ENCODE measurements at regions not wholly inside any gene's neighbourhood (a gene's known extent, or its start where the extent isn't known, plus 50 kb on each side); places are given as distances from the start of the nearest gene placed in this dataset.

DNA sequence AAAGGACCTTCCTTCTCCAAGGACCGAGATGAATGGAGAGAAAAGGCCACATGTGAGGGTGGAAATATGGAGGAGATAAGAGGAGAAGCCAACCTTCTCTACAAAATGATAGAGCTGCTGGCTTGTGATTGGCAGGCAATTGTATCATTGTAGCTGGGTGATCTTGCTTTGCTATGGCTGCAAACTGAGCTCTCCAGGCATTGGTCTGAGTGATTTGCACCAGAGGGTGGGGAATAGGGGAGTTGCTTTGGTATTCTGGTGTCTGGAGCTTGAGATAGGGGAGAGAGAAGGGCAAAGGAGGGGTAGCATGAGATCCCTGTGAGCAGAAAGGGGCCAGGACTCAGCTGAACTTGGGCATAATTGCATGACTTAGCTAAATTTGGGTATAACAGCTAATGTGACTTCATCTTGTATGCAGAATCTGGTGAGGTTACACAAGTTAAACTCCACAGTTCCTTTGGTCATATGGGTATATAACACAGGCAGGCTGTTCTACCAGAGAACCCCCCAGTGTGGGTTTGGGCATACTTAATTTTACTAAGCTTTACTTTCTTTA, 72.0 kb downstream of the FOS start:
- no peaks in the 10 kb centered on the region for H3K36me3 Mint-ChIP-seq (ENCODE audit: unreplicated experiment)
- H3K27ac Mint-ChIP-seq (ENCODE audit: unreplicated experiment) = no peak overlapping the region
- H3K4me1 Mint-ChIP-seq (ENCODE audit: unreplicated experiment) = no peaks in the 10 kb centered on the region
- peaks cover 11% of the 10 kb centered on the region for H3K9me3 Mint-ChIP-seq (ENCODE audit: unreplicated experiment)
- no peak for DNase-seq (ENCODE audit: extremely low spot score, unreplicated experiment)
- H3K27me3 Mint-ChIP-seq (ENCODE audit: unreplicated experiment) = peaks cover 34% of the 10 kb centered on the region
- H3K4me3 Mint-ChIP-seq (ENCODE audit: unreplicated experiment) = no peak overlapping the region
- TF ChIP-seq, protein P1, sequence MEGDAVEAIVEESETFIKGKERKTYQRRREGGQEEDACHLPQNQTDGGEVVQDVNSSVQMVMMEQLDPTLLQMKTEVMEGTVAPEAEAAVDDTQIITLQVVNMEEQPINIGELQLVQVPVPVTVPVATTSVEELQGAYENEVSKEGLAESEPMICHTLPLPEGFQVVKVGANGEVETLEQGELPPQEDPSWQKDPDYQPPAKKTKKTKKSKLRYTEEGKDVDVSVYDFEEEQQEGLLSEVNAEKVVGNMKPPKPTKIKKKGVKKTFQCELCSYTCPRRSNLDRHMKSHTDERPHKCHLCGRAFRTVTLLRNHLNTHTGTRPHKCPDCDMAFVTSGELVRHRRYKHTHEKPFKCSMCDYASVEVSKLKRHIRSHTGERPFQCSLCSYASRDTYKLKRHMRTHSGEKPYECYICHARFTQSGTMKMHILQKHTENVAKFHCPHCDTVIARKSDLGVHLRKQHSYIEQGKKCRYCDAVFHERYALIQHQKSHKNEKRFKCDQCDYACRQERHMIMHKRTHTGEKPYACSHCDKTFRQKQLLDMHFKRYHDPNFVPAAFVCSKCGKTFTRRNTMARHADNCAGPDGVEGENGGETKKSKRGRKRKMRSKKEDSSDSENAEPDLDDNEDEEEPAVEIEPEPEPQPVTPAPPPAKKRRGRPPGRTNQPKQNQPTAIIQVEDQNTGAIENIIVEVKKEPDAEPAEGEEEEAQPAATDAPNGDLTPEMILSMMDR (IDR thresholded peaks at IDR 0.05) = no peak

DNA sequence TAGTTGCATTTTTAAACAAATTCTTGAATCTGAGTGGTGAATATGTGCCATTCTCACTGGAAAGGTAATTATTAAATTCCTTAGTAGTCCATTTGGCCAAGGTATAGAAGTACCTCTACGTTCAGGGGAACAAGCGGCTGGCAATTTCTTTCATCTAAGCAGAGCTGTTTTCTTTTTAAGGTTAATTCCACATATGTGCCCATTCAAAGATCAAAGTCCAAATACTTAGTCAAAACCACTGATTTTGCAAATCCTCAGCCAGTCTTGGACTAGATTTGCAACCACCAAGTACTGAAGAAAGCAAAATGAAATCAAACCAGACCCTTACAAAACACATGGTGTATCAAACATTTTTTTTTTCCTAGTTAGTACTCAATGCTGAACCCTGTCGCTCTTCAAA, 68.7 kb upstream of the JDP2 start:
- TF ChIP-seq, protein P1 (IDR thresholded peaks at IDR 0.05) = no peak
- no peaks in the 10 kb centered on the region for H3K4me1 Mint-ChIP-seq (ENCODE audit: unreplicated experiment)
- no peak for DNase-seq (ENCODE audit: extremely low spot score, unreplicated experiment)
- no peaks in the 10 kb centered on the region for H3K36me3 Mint-ChIP-seq (ENCODE audit: unreplicated experiment)
- H3K27me3 Mint-ChIP-seq (ENCODE audit: unreplicated experiment) = peaks cover 42% of the 10 kb centered on the region
- H3K4me3 Mint-ChIP-seq (ENCODE audit: unreplicated experiment) = no peak overlapping the region
- no peaks in the 10 kb centered on the region for H3K9me3 Mint-ChIP-seq (ENCODE audit: unreplicated experiment)
- no peak overlapping the region for H3K27ac Mint-ChIP-seq (ENCODE audit: unreplicated experiment)

DNA sequence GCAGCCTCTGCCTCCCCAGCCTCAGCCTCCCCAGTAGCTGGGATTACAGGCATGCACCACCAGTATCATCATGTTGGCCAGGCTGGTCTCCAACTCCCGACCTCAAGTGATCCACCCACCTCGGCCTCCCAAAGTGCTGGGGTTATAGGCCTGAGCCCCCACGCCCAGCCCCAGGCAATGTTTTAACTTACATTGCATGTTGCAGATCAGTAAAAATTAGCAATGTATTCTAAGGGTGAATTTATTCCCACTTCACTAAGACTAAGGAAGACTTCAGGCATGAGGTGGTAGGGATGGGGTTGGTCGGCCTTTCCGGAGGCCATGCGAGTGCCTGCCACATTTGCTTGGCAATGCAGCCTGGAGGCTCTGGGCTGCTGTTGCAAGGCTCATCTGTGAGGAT, 66.8 kb upstream of the JDP2 start:
- TF ChIP-seq, protein P1 (IDR thresholded peaks at IDR 0.05) = no peak
- Mint-ChIP-seq H3K27ac (ENCODE audit: unreplicated experiment) (no peak overlapping the region), H3K9me3 (ENCODE audit: unreplicated experiment) (no peaks in the 10 kb centered on the region), H3K4me1 (ENCODE audit: unreplicated experiment) (no peaks in the 10 kb centered on the region), H3K27me3 (ENCODE audit: unreplicated experiment) (peaks cover 61% of the 10 kb centered on the region), H3K36me3 (ENCODE audit: unreplicated experiment) (no peaks in the 10 kb centered on the region), H3K4me3 (ENCODE audit: unreplicated experiment) (no peak overlapping the region)
- no peak for DNase-seq (ENCODE audit: extremely low spot score, unreplicated experiment)

DNA sequence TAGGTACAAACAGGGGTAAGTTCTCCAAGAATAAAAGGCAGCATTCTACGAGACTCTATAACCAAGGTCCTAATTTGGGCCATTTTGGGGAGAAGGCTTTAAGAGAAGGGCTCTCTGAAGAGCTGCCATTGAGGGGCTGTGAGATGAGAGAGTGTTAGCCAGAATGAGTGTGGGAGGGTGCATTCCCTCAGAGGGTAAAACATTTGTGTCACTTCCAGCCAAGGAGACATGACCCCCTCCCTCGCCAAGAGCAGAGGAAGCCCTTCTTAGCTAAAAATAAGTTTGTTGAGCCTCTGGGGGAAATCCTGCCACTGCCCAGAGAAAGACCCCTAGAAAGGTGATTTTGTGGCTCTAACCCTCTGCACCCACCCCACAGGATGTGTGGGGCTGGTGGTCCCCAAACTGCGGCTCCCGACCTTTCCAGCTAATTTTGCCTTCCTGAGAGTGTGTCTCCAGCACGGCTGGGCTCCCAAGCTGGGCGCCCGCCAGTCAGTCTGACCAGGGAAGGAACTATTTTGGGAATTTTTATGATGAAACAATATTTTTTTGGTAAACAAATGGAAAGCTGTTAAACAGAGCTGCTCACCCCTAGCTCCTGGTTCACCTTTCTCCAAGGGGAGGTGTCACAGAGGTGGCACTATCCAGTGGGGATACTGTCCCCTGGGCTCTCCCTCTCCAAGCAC, 65.9 kb upstream of the JDP2 start:
- DNase-seq (ENCODE audit: extremely low spot score, unreplicated experiment) = no peak
- H3K36me3 Mint-ChIP-seq (ENCODE audit: unreplicated experiment) = no peaks in the 10 kb centered on the region
- H3K9me3 Mint-ChIP-seq (ENCODE audit: unreplicated experiment) = no peaks in the 10 kb centered on the region
- peaks cover 67% of the 10 kb centered on the region for H3K27me3 Mint-ChIP-seq (ENCODE audit: unreplicated experiment)
- no peak overlapping the region for H3K4me3 Mint-ChIP-seq (ENCODE audit: unreplicated experiment)
- TF ChIP-seq, protein P1 (IDR thresholded peaks at IDR 0.05) = no peak
- H3K27ac Mint-ChIP-seq (ENCODE audit: unreplicated experiment) = no peak overlapping the region
- no peaks in the 10 kb centered on the region for H3K4me1 Mint-ChIP-seq (ENCODE audit: unreplicated experiment)

DNA sequence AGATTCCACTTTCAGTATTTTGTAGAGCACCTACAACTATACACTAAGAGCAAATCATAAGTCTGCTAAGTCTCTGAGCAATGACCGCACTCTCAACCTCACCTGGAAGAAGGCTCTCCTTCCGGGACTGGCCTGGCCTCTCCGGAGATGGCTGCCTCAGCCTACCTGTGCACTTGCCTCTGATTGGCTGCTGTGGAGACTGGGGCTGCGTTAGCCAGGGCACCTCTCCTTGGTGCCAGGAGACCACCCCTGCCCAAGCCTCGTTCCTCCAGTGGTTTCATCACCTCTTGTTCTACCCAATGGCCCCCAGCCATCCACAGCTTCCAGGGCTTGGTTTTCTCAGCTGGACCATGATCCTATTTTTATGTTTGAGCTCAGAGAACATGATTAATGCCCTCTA, 64.7 kb upstream of the JDP2 start:
- TF ChIP-seq, protein P1 (IDR thresholded peaks at IDR 0.05) = no peak
- Mint-ChIP-seq H3K4me1 (ENCODE audit: unreplicated experiment) (no peaks in the 10 kb centered on the region), H3K9me3 (ENCODE audit: unreplicated experiment) (no peaks in the 10 kb centered on the region), H3K36me3 (ENCODE audit: unreplicated experiment) (no peaks in the 10 kb centered on the region), H3K27ac (ENCODE audit: unreplicated experiment) (no peak overlapping the region), H3K27me3 (ENCODE audit: unreplicated experiment) (peaks cover 76% of the 10 kb centered on the region), H3K4me3 (ENCODE audit: unreplicated experiment) (no peak overlapping the region)
- no peak for DNase-seq (ENCODE audit: extremely low spot score, unreplicated experiment)

All from osteocyte (in vitro differentiated cells).